GM12891 (cell line): ENCODE measurements at regions not wholly inside any gene's neighbourhood (a gene's known extent, or its start where the extent isn't known, plus 50 kb on each side); places are given as distances from the start of the nearest gene placed in this dataset.

Experiments
- PAX5 ChIP-seq: IDR thresholded peaks from 2 replicates; pipeline ENCODE4 v1.6.1; 2011; ENCODE audit warnings: low read length, moderate library complexity, mild to moderate bottlenecking; ENCODE audit not compliant: insufficient read depth, severe bottlenecking
- POLR2A ChIP-seq: IDR thresholded peaks from 2 replicates; pipeline ENCODE4 v1.6.1; 2011; ENCODE audit warnings: low read depth, low read length, control low read depth
- POLR2AphosphoS5 ChIP-seq: IDR thresholded peaks from 2 replicates; pipeline ENCODE4 v1.6.1; 2011; ENCODE audit warnings: low read depth, low read length, control low read depth
- POU2F2 ChIP-seq: IDR thresholded peaks from 2 replicates; pipeline ENCODE4 v1.6.1; 2011; ENCODE audit warnings: low read depth, mild to moderate bottlenecking, control low read depth, low read length, moderate library complexity
- SPI1 ChIP-seq: IDR thresholded peaks from 2 replicates; pipeline ENCODE4 v1.6.1; 2011; ENCODE audit warnings: low read depth, low read length, control low read depth
- TAF1 ChIP-seq: IDR thresholded peaks from 2 replicates; pipeline ENCODE4 v1.6.1; 2011; ENCODE audit warnings: low read depth, low read length, control low read depth

GRCh38 chr3:30481241-30481640 lies 125.2 kb upstream of the TGFBR2 start:
- TF ChIP-seq POLR2A, result no peak
- TF ChIP-seq TAF1, result no peak
- no peak for TF ChIP-seq POLR2AphosphoS5
- no peak for TF ChIP-seq PAX5
- no peak for TF ChIP-seq POU2F2
- no peak for TF ChIP-seq SPI1
